GM06990 (cell line): ENCODE measurements at regions not wholly inside any gene's neighbourhood (a gene's known extent, or its start where the extent isn't known, plus 50 kb on each side); places are given as distances from the start of the nearest gene placed in this dataset.

ENCODE experiments used
- DNase-seq: peaks from one replicate; pipeline ENCODE4 v3.0.0-alpha.2; 2011; ENCODE audit not compliant: insufficient read length; ENCODE audit errors: extremely low read depth
- H3K27me3 ChIP-seq: replicated peaks from 2 replicates; pipeline ENCODE4 v1.6.0; 2011; ENCODE audit warnings: low read length; ENCODE audit not compliant: control insufficient read depth, insufficient read depth
- H3K36me3 ChIP-seq: 2 replicates; pipeline ENCODE4 v1.5.1; 2011; ENCODE audit warnings: low read length; ENCODE audit not compliant: control insufficient read depth, insufficient read depth
- H3K4me3 ChIP-seq: replicated peaks from 2 replicates; pipeline ENCODE4 v1.5.1; 2011; ENCODE audit warnings: low read depth, mild to moderate bottlenecking, control low read depth, low read length
- CTCF ChIP-seq: IDR thresholded peaks from 2 replicates; pipeline ENCODE4 v1.5.1; 2011; ENCODE audit warnings: low read length, control low read depth, mild to moderate bottlenecking, inconsistent platforms; ENCODE audit not compliant: insufficient read depth, poor library complexity, severe bottlenecking

DNA sequence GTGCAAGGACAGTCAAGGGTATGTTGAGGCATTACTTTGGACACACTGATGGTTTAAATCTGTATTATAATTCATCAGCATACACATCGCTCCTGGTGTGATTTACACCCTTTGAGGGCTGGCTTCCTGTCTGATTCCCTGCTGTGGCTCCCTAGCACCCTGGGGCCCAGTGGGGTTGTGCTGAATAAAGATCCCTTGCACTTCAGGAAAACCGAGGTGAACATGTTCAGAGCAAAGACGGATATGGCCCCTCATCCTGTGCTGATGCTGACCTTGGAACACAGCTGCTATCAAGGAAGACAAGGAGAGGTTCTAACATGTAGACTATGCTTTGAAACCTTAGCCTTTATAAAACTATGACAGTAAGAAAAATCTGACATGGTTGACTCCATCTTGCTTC, 84.6 kb upstream of the UNC5B start:
- no peaks in the 10 kb centered on the region; the same call in none of the 2 replicates for H3K27me3 ChIP-seq
- H3K36me3 ChIP-seq: no peaks in the 10 kb centered on the region
- no peak overlapping the region for H3K4me3 ChIP-seq
- no peak for TF ChIP-seq CTCF
- no peak for DNase-seq

DNA sequence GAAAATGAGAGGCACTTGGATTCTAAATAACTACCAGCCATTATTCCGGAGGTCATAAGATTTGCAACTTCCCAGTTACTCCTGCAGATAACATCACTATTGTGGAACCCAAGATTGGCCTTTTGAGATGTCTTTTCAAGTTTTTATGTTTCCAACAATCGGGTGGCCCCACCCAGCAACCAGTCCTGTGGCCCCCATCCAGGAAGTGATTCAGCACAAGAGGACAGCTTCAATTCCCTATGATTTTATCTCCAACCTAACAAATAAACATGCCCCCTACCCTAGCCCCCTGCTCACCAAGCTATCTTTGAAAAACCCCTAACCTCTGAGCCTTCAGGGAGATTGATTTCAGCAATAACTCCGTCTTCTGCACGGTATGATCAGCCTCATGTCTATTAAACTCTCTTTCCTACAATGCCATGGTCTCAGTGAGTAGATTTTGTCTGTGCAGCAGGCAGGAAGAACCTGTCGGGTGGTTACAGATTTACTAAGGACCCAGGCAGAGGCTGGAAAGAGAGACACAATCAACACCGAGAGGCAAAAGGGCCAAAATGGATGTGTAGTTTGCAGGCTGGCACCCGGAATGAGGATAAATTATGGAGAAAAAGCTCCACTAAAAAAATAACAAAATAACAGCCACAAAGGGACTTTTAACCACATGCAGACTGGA, 83.9 kb upstream of the UNC5B start:
- DNase-seq: no peak
- TF ChIP-seq CTCF: no peak
- Histone ChIP-seq H3K4me3 (no peak overlapping the region), H3K36me3 (no peaks in the 10 kb centered on the region), H3K27me3 (no peaks in the 10 kb centered on the region; the same call in none of the 2 replicates)

- no peaks in the 10 kb centered on the region; the same call in none of the 2 replicates for H3K27me3 ChIP-seq
- no peak for TF ChIP-seq CTCF
- H3K4me3 ChIP-seq: no peak overlapping the region
- DNase-seq: no peak
- no peaks in the 10 kb centered on the region for H3K36me3 ChIP-seq
Observed at GRCh38 chr10:71131096-71131495, 81.3 kb upstream of the UNC5B start.

DNA sequence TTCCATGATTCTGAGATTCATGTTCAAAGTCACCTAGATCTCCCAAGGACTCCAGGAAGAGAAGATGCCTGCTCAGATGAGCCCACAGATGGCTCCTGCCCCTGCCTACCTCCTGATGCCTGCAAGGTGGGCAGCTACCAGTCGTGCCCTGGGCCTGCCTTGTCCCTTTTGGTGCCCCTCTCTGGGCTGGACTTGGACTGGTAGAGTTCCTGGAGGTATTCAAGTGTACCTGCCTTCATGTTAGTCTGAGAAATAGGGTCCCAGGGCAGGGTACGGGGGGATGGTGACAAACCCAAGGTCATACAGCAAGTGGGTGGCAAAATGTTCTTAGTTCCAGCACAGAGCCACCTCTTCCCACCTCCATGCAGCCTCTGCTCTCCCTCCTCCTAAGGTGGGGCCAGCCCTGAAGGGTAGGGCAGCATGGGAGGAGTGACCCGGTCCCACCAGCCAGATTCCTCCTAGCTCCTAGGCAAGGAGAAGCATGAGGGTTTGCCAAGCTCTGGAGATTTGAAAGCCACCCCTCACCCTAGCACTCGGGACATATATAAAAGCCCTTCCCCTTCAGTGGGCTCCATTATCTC, 80.8 kb upstream of the UNC5B start:
- Histone ChIP-seq H3K27me3 (no peaks in the 10 kb centered on the region; the same call in none of the 2 replicates), H3K36me3 (no peaks in the 10 kb centered on the region), H3K4me3 (no peak overlapping the region)
- TF ChIP-seq CTCF: no peak
- no peak for DNase-seq

DNA sequence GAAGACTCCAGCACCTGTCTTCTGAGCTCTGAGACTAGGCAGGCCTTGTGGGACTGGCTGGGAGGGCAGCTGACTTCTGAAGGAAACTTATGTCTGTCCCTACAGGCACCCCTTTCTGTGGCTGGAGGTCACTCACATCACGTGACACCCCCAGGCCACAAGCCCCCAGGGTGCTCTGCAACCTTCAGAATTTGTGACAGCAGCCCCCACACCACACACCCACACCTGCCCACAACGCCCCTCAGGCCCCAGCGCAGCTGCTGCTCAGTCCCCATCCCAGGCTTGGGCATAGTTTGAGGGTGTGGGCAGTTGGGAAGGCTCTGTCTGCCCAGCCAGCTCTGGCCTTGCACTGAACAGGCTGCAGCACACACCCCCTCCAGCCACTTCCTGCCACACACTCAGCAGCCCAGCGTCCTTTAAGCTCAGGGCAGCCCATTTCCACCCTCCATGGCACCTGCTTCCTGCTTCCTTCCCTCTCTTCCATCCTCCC, 80.0 kb upstream of the UNC5B start:
- TF ChIP-seq CTCF: no peak
- Histone ChIP-seq H3K36me3 (no peaks in the 10 kb centered on the region), H3K27me3 (no peaks in the 10 kb centered on the region; the same call in none of the 2 replicates), H3K4me3 (no peak overlapping the region)
- DNase-seq: no peak
